HepG2 (cell line): ENCODE measurements at regions not wholly inside any gene's neighbourhood (a gene's known extent, or its start where the extent isn't known, plus 50 kb on each side); places are given as distances from the start of the nearest gene placed in this dataset.

Source experiments
- ATAC-seq: fragments of 200-7000 bp; cut with Tn5 transposase; 3 replicates; pipeline ENCODE4 v1.9.1; 2020; ENCODE audit warnings: mild to moderate bottlenecking, moderate library complexity
- BruUV-seq: library from RNA; stranded (reverse); fragments of 400-500 nt; replicated peaks from 2 replicates; lab custom pipeline; 2021; lab: Mats Ljungman, UMichigan
- CTCF ChIA-PET: fragments of 300-600 bp; formaldehyde crosslinking; extraction: SDS; loops from one replicate; lab custom pipeline; 2021; ENCODE audit warnings: low total read pairs, inconsistent platforms, low intra/inter-chr PET ratio; lab: Yijun Ruan, JAX
- POLR2A ChIA-PET: fragments of 350-600 bp; sonication (Branson Sonifier 250); formaldehyde crosslinking; loops from one replicate; lab custom pipeline; 2020; ENCODE audit warnings: antibody characterized with exemption, inconsistent platforms; lab: Yijun Ruan, JAX
- DNase-seq: peaks from one replicate; pipeline ENCODE4 v3.0.0-alpha.2; 2015; ENCODE audit warnings: low spot score
- FAIRE-seq: peaks from 3 replicates; lab custom pipeline; 2011; peaks lifted over from hg19 to GRCh38; lab: Jason Lieb, UNC
- H2AFZ ChIP-seq: one replicate; pipeline ENCODE4 v1.6.1; 2011; ENCODE audit warnings: low read length, inconsistent platforms
- H3K27ac ChIP-seq: fragments of 300-600 bp; 3 replicates; pipeline ENCODE4 v1.8.0; 2011; ENCODE audit warnings: mixed run types, mild to moderate bottlenecking, mixed read lengths, low read length, inconsistent platforms; ENCODE audit not compliant: insufficient read depth; ENCODE audit errors: extremely low read length
- H3K27me3 ChIP-seq, 2 experiments: fragments of 200-600 bp in 1 of 2; 2 replicates in 1 of 2; 3 replicates in 1 of 2; pipeline versions ENCODE4 v1.6.0 to v1.8.0; 2011; ENCODE audit warnings: low read length in 2 of 2, mild to moderate bottlenecking in 2 of 2, moderate library complexity in 2 of 2, inconsistent platforms in 1 of 2; ENCODE audit not compliant: insufficient read depth in 2 of 2, control insufficient read depth in 1 of 2
- H3K36me3 ChIP-seq, 2 experiments: fragments of 200-600 bp in 1 of 2; replicated peaks in 1 of 2; 2 replicates in 1 of 2; 3 replicates in 1 of 2; pipeline versions ENCODE4 v1.5.1 to v1.8.0; 2011; ENCODE audit warnings: low read length in 2 of 2, inconsistent platforms in 1 of 2; ENCODE audit not compliant: insufficient read depth in 2 of 2, control insufficient read depth in 1 of 2
- H3K4me1 ChIP-seq: 2 replicates; pipeline ENCODE4 v1.5.1; 2012; ENCODE audit warnings: low read length, inconsistent platforms; ENCODE audit not compliant: insufficient read depth
- H3K4me2 ChIP-seq: 2 replicates; pipeline ENCODE4 v1.6.0; 2011; ENCODE audit warnings: low read depth, low read length, inconsistent platforms
- H3K4me3 ChIP-seq, 3 experiments: fragments of 200-600 bp in 1 of 3; sonication (generic), shearing (Covaris generic) in 1 of 3; replicated peaks in 1 of 3; 2 replicates each; pipeline ENCODE4 v1.5.1; 2011 to 2016; ENCODE audit warnings: low read length in 3 of 3, inconsistent platforms in 2 of 3, low read depth in 2 of 3, mild to moderate bottlenecking in 2 of 3, control low read depth in 1 of 3, mixed read lengths in 1 of 3; ENCODE audit not compliant: insufficient read depth in 1 of 3
- H3K79me2 ChIP-seq: one replicate; pipeline ENCODE4 v1.6.1; 2011; ENCODE audit warnings: low read length, inconsistent platforms; ENCODE audit not compliant: insufficient read depth
- H3K9ac ChIP-seq: 2 replicates; pipeline ENCODE4 v1.6.0; 2011; ENCODE audit warnings: mild to moderate bottlenecking, low read depth, low read length, inconsistent platforms; ENCODE audit not compliant: insufficient read depth
- H3K9me3 ChIP-seq: 2 replicates; pipeline ENCODE4 v1.5.1; 2012; ENCODE audit warnings: mild to moderate bottlenecking, low read length
- H4K20me1 ChIP-seq: 2 replicates; pipeline ENCODE4 v1.6.0; 2011; ENCODE audit warnings: inconsistent platforms, mild to moderate bottlenecking, low read length, moderate library complexity; ENCODE audit not compliant: insufficient read depth
- ADNP ChIP-seq: sonication (generic); formaldehyde crosslinking; IDR thresholded peaks from 2 replicates; pipeline ENCODE4 v1.4.0; 2020; ENCODE audit warnings: missing genetic modification reagents
- ATF7-NPFF ChIP-seq: sonication (generic); formaldehyde crosslinking; IDR thresholded peaks from 2 replicates; pipeline ENCODE4 v1.8.1; 2023; ENCODE audit warnings: mild to moderate bottlenecking, low read depth, missing genetic modification reagents, moderate library complexity
- BHLHE40 ChIP-seq: IDR thresholded peaks from 2 replicates; pipeline ENCODE4 v1.6.1; 2011; ENCODE audit warnings: low read length, improper control_type of control experiment
- CCDC6 ChIP-seq: sonication (generic); formaldehyde crosslinking; IDR thresholded peaks from 2 replicates; pipeline ENCODE4 v1.8.1; 2022; ENCODE audit warnings: mild to moderate bottlenecking, missing genetic modification reagents, moderate library complexity
- HOXD1 ChIP-seq: sonication (generic); formaldehyde crosslinking; IDR thresholded peaks from 2 replicates; pipeline ENCODE4 v1.5.0; 2020; ENCODE audit warnings: missing genetic modification reagents
- RBM39 ChIP-seq: fragments of 200-400 bp; formaldehyde crosslinking; IDR thresholded peaks from one replicate; pipeline ENCODE4 v1.6.1; 2018; ENCODE audit warnings: antibody characterized with exemption, mild to moderate bottlenecking, low read depth, low read length; ENCODE audit not compliant: poor library complexity, severe bottlenecking
- SETDB1 ChIP-seq: sonication (generic); formaldehyde crosslinking; IDR thresholded peaks from 2 replicates; pipeline ENCODE4 v1.5.1; 2020; ENCODE audit warnings: missing genetic modification reagents, mild to moderate bottlenecking, borderline replicate concordance
- ZNF451 ChIP-seq: sonication (generic); formaldehyde crosslinking; IDR thresholded peaks from 2 replicates; pipeline ENCODE4 v1.5.0; 2020; ENCODE audit warnings: mild to moderate bottlenecking, missing genetic modification reagents
- ZNF569 ChIP-seq: sonication (generic); formaldehyde crosslinking; IDR thresholded peaks from 2 replicates; pipeline ENCODE4 v1.5.0; 2020; ENCODE audit warnings: mild to moderate bottlenecking, missing genetic modification reagents, moderate library complexity, borderline replicate concordance
- WGBS: methylation state at CpG from one replicate; pipeline ENCODE4 v1.1.6; 2017; ENCODE audit warnings: low lambda C conversion rate; 5-methylcytosine and 5-hydroxymethylcytosine counted together
- in situ Hi-C: cut with HindIII; loops from 2 replicates; pipeline ENCODE4 v1.10.0; 2017; ENCODE audit warnings: low pct_unique_long_range_greater_than_20kb; ENCODE audit not compliant: extremely low pct_ligation_motif_present
- intact Hi-C: fragments of 100-400 bp; cut with micrococcal nuclease; formaldehyde crosslinking; loops from one replicate; pipeline ENCODE4 v1.10.0; 2022; ENCODE audit not compliant: unreplicated experiment
- TF ChIP-seq, protein P1 (sequence below): sonication (generic); formaldehyde crosslinking; conservative IDR thresholded peaks from 2 replicates; pipeline ENCODE4 v1.4.0; 2020; ENCODE audit warnings: missing genetic modification reagents
- TF ChIP-seq, protein P2 (sequence below): sonication (generic); formaldehyde crosslinking; IDR thresholded peaks from 2 replicates; pipeline ENCODE4 v1.8.0; 2022; ENCODE audit warnings: mild to moderate bottlenecking, missing genetic modification reagents
- TF ChIP-seq, protein P3 (sequence below): sonication (generic); formaldehyde crosslinking; IDR thresholded peaks from 2 replicates; pipeline ENCODE4 v1.4.0; 2020; ENCODE audit warnings: missing genetic modification reagents
- TF ChIP-seq, protein P4 (sequence below): IDR thresholded peaks from 2 replicates; pipeline ENCODE4 v1.6.1; 2016; ENCODE audit warnings: low read depth, missing genetic modification reagents, missing compliant biosample characterization

DNA sequence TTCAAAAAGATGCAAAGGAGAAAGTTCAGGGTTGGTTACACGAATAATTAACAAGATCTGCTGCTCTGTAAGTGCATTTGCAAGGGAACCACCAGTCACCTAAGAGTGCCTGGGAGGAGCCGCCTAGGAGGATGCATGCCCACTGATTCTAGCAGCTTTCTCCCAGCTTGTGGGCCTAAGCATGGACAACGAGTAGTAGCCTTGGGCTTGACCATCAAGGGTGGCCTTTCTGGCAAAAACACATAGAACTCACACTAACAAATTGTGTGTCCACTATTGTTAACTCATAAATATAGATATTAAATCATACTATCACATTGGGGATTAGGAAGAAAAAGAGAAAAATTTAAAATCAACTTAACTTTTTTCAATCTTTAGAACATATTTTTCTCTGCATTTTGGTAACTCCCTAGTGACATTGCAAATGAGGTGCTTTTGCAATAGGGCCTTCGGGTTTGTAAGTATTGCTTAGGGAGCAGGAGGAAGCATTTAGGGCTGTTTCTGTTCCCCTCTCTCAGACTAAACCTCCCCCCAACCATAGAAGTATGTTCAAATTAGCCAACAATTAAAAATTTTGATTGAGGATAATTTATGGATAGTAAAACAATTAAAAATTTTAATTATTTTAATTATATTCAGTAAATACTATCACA, 57.3 kb upstream of the CEP295 start:
- POLR2A ChIA-PET = no interaction called here
- TF ChIP-seq, protein P1, sequence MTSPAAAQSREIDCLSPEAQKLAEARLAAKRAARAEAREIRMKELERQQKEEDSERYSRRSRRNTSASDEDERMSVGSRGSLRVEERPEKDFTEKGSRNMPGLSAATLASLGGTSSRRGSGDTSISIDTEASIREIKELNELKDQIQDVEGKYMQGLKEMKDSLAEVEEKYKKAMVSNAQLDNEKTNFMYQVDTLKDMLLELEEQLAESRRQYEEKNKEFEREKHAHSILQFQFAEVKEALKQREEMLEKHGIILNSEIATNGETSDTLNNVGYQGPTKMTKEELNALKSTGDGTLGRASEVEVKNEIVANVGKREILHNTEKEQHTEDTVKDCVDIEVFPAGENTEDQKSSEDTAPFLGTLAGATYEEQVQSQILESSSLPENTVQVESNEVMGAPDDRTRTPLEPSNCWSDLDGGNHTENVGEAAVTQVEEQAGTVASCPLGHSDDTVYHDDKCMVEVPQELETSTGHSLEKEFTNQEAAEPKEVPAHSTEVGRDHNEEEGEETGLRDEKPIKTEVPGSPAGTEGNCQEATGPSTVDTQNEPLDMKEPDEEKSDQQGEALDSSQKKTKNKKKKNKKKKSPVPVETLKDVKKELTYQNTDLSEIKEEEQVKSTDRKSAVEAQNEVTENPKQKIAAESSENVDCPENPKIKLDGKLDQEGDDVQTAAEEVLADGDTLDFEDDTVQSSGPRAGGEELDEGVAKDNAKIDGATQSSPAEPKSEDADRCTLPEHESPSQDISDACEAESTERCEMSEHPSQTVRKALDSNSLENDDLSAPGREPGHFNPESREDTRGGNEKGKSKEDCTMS (CRISPR knock-in tag) = no peak
- TF ChIP-seq ADNP (CRISPR knock-in tag) = no peak
- no peak for TF ChIP-seq BHLHE40
- no peak for TF ChIP-seq ZNF451 (CRISPR knock-in tag)
- TF ChIP-seq, protein P2, sequence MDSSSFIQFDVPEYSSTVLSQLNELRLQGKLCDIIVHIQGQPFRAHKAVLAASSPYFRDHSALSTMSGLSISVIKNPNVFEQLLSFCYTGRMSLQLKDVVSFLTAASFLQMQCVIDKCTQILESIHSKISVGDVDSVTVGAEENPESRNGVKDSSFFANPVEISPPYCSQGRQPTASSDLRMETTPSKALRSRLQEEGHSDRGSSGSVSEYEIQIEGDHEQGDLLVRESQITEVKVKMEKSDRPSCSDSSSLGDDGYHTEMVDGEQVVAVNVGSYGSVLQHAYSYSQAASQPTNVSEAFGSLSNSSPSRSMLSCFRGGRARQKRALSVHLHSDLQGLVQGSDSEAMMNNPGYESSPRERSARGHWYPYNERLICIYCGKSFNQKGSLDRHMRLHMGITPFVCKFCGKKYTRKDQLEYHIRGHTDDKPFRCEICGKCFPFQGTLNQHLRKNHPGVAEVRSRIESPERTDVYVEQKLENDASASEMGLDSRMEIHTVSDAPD (CRISPR knock-in tag) = no peak
- no peak for TF ChIP-seq ATF7-NPFF
- no peak for TF ChIP-seq RBM39
- TF ChIP-seq SETDB1 (CRISPR knock-in tag) = no peak
- TF ChIP-seq, protein P3, sequence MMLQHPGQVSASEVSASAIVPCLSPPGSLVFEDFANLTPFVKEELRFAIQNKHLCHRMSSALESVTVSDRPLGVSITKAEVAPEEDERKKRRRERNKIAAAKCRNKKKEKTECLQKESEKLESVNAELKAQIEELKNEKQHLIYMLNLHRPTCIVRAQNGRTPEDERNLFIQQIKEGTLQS (CRISPR knock-in tag) = no peak
- no peak for TF ChIP-seq CCDC6 (CRISPR knock-in tag)
- TF ChIP-seq ZNF569 (CRISPR knock-in tag) = no peak
- no peak for TF ChIP-seq HOXD1 (CRISPR knock-in tag)
- TF ChIP-seq, protein P4, sequence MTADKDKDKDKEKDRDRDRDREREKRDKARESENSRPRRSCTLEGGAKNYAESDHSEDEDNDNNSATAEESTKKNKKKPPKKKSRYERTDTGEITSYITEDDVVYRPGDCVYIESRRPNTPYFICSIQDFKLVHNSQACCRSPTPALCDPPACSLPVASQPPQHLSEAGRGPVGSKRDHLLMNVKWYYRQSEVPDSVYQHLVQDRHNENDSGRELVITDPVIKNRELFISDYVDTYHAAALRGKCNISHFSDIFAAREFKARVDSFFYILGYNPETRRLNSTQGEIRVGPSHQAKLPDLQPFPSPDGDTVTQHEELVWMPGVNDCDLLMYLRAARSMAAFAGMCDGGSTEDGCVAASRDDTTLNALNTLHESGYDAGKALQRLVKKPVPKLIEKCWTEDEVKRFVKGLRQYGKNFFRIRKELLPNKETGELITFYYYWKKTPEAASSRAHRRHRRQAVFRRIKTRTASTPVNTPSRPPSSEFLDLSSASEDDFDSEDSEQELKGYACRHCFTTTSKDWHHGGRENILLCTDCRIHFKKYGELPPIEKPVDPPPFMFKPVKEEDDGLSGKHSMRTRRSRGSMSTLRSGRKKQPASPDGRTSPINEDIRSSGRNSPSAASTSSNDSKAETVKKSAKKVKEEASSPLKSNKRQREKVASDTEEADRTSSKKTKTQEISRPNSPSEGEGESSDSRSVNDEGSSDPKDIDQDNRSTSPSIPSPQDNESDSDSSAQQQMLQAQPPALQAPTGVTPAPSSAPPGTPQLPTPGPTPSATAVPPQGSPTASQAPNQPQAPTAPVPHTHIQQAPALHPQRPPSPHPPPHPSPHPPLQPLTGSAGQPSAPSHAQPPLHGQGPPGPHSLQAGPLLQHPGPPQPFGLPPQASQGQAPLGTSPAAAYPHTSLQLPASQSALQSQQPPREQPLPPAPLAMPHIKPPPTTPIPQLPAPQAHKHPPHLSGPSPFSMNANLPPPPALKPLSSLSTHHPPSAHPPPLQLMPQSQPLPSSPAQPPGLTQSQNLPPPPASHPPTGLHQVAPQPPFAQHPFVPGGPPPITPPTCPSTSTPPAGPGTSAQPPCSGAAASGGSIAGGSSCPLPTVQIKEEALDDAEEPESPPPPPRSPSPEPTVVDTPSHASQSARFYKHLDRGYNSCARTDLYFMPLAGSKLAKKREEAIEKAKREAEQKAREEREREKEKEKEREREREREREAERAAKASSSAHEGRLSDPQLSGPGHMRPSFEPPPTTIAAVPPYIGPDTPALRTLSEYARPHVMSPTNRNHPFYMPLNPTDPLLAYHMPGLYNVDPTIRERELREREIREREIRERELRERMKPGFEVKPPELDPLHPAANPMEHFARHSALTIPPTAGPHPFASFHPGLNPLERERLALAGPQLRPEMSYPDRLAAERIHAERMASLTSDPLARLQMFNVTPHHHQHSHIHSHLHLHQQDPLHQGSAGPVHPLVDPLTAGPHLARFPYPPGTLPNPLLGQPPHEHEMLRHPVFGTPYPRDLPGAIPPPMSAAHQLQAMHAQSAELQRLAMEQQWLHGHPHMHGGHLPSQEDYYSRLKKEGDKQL (CRISPR knock-in tag) = no peak

More for the DNA sequence above, 57.3 kb upstream of the CEP295 start:
- no peak overlapping the region for H2AFZ ChIP-seq
- DNase-seq (no peak), ATAC-seq (no peak), FAIRE-seq (no peak)
- H4K20me1 ChIP-seq = no peaks in the 10 kb centered on the region
- whole genome bisulfite sequencing = 23% methylated on average over 4 of the region's 4 CpGs
- H3K79me2 ChIP-seq = no peaks in the 10 kb centered on the region
- no peaks in the 10 kb centered on the region for H3K27me3 ChIP-seq
- in situ Hi-C loops = no loop called here
- no peaks in the 10 kb centered on the region for H3K9me3 ChIP-seq
- H3K27ac ChIP-seq = no peak overlapping the region
- H3K36me3 ChIP-seq = no peaks in the 10 kb centered on the region
- CTCF ChIA-PET = no interaction called here
- no peak overlapping the region for H3K9ac ChIP-seq
- no TSS peak for BruUV-seq
- no peak overlapping the region for H3K4me2 ChIP-seq
- no peak overlapping the region for H3K4me3 ChIP-seq
- intact Hi-C loops = no loop called here
- no peaks in the 10 kb centered on the region for H3K4me1 ChIP-seq
